ENCODE measurements at regions not wholly inside any gene's neighbourhood (a gene's known extent, or its start where the extent isn't known, plus 50 kb on each side); places are given as distances from the start of the nearest gene placed in this dataset.

DNA sequence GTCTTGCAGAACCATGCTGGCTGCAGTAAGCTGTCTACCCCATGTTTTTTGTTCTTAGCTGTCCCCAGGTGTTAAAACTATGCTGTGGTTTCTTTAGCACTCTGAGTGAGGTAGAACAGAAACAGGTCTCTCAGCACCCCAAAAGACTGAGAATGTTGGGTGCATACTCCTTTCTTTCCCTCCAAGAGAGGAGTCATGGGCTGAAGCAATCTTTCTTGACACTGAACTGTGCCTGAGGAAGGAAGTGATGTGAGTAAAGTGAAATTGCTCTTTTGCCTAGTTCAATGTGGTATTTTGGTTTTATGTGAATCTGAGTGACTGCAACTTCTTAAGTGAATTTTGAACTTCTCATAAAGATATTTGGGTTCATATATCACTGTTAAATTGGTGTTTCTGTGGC is 138.0 kb upstream of the MCHR2 start:
- no peak overlapping the region for H3K4me3 ChIP-seq
- intact Hi-C loops (cut with DNase I; ENCODE audit: low total_unique reads) = no loop called here
- H3K27me3 ChIP-seq = no peaks in the 10 kb centered on the region
- TF ChIP-seq CTCF (IDR thresholded peaks at IDR 0.05 in 4 of 5, conservative IDR thresholded peaks at IDR 0.05 in 1 of 5) = no peak
- no peak for TF ChIP-seq POLR2A (IDR thresholded peaks at IDR 0.05)
- in situ Hi-C loops (cut with MboI; ENCODE audit: low sequenced_read_pairs in 4 of 4) = no loop called here
- ATAC-seq (no peak), DNase-seq (no peak)
- no peaks in the 10 kb centered on the region for H3K36me3 ChIP-seq
- no peaks in the 10 kb centered on the region for H3K9me3 ChIP-seq
- H3K4me1 ChIP-seq = no peaks in the 10 kb centered on the region
- no peak overlapping the region for H3K27ac ChIP-seq

DNA sequence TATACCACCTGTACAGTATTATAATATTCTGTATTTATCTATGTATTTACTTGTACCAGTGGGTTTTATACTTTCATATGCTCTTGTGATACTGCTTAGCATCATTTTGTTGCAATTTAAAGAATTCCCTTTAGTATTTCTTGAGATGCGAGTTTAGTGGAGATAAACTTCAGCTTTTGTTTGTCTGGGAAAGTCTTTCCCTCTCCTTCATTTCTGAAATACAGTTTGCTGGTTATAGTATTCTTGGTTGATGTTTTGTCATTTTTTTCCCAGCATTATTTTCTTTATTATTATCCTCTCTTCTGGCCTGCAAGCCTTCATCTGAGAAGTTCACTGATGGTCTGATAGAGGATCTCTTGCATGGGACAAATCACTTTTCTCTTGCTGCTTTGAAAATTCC is 136.6 kb upstream of the MCHR2 start:
- ATAC-seq (no peak), DNase-seq (no peak)
- TF ChIP-seq CTCF (IDR thresholded peaks at IDR 0.05 in 4 of 5, conservative IDR thresholded peaks at IDR 0.05 in 1 of 5) (no peak), POLR2A (IDR thresholded peaks at IDR 0.05) (no peak)
- intact Hi-C loops (cut with DNase I; ENCODE audit: low total_unique reads) (no loop called here), in situ Hi-C loops (cut with MboI; ENCODE audit: low sequenced_read_pairs in 4 of 4) (no loop called here)
- Histone ChIP-seq H3K27ac (no peak overlapping the region), H3K4me3 (no peak overlapping the region), H3K27me3 (no peaks in the 10 kb centered on the region), H3K9me3 (no peaks in the 10 kb centered on the region), H3K36me3 (no peaks in the 10 kb centered on the region), H3K4me1 (no peaks in the 10 kb centered on the region)

DNA sequence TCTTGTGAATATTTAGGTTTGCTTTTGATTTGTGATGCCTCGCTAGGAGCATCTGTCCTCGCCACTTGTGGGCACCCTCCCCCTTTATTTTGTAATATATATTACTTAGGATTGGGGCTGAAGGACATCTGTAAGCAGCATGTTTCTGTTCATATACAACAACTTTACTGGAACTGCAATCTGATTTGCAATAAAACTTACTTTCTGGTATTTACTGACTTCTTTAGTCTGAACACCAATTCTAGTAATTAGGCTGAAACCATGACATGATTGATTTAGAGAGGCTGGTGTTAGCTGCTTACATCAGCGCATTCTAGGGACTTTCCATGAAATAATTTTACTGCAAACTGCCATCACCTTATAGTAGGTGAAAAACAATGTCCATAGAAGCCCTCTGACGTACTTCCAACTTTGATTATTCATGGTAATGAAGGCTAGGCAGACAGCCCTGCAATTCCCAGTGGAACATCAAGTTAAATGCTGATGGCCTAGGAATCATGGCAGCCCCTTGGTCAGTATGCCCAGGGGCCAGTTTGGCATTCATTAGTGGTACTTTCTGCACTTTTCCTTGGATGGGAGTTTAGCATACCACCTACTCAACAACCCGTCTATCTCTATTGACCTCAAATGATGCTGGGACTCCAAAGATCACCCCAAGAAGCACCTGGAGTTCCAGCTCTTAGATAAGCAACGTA is 132.9 kb upstream of the MCHR2 start:
- Histone ChIP-seq H3K4me1 (no peaks in the 10 kb centered on the region), H3K4me3 (no peak overlapping the region), H3K9me3 (no peaks in the 10 kb centered on the region), H3K27me3 (no peaks in the 10 kb centered on the region), H3K27ac (no peak overlapping the region), H3K36me3 (no peaks in the 10 kb centered on the region)
- TF ChIP-seq CTCF (IDR thresholded peaks at IDR 0.05 in 4 of 5, conservative IDR thresholded peaks at IDR 0.05 in 1 of 5) (no peak), POLR2A (IDR thresholded peaks at IDR 0.05) (no peak)
- no peak for ATAC-seq
- DNase-seq = no peak
- intact Hi-C loops (cut with DNase I; ENCODE audit: low total_unique reads) (no loop called here), in situ Hi-C loops (cut with MboI; ENCODE audit: low sequenced_read_pairs in 4 of 4) (no loop called here)

DNA sequence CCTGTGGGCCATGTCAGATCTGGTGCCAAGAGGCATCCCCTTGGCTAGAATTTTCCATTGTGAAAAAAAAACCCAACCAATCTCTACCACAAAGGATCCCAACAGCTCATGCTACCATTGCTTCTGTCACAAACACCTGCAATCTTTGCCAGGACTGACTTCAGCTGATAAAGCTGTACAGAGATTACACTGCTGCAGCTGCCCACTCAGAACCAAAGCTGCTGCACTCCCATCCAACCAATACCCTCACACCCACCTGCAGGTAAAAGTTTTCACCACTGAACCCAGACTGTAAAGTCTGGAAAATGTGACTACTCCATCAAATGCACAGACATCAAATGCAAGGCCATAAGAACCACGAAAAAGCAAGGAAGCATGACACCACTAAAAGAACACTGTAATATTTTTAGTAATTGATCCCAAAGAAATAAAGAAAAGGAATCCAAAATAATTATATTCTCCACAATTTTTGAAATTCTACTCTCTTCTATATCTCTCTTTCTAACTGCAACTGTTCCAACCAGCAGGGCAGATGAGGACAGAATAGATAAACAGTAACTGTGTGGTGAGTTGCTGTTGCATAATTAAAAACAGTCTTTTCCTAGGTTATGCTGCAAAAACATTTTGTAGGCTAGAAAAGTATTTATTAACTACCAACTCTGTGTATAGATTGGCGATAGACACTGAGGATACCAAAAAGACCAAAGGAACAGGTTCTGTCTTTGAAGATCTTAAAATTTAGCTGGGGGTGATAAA is 128.0 kb upstream of the MCHR2 start:
- no peak overlapping the region for H3K27ac ChIP-seq
- DNase-seq (no peak), ATAC-seq (no peak)
- no peaks in the 10 kb centered on the region for H3K27me3 ChIP-seq
- no peaks in the 10 kb centered on the region for H3K9me3 ChIP-seq
- TF ChIP-seq POLR2A (IDR thresholded peaks at IDR 0.05) = no peak
- TF ChIP-seq CTCF (IDR thresholded peaks at IDR 0.05 in 4 of 5, conservative IDR thresholded peaks at IDR 0.05 in 1 of 5) = no peak
- H3K4me1 ChIP-seq = no peaks in the 10 kb centered on the region
- intact Hi-C loops (cut with DNase I; ENCODE audit: low total_unique reads) (no loop called here), in situ Hi-C loops (cut with MboI; ENCODE audit: low sequenced_read_pairs in 4 of 4) (loop anchor here in 1 of 4 donors (25.0 kb wide), 1 partner anchor 365 kb away; no protein-coding TSS in a partner anchor)
- H3K4me3 ChIP-seq = no peak overlapping the region
- no peaks in the 10 kb centered on the region for H3K36me3 ChIP-seq
